Islet of Langerhans (tissue), 1 donor: ENCODE measurements at regions not wholly inside any gene's neighbourhood (a gene's known extent, or its start where the extent isn't known, plus 50 kb on each side); places are given as distances from the start of the nearest gene placed in this dataset.
"Not testable (repeated sequence)": the region's sequence is repeated elsewhere in the genome, so short reads cannot be mapped to it uniquely, and the experiment has no call there.

ENCODE experiments used
- FAIRE-seq: peaks from one replicate; lab custom pipeline; 2011; peaks lifted over from hg19 to GRCh38; lab: Jason Lieb, UNC

DNA sequence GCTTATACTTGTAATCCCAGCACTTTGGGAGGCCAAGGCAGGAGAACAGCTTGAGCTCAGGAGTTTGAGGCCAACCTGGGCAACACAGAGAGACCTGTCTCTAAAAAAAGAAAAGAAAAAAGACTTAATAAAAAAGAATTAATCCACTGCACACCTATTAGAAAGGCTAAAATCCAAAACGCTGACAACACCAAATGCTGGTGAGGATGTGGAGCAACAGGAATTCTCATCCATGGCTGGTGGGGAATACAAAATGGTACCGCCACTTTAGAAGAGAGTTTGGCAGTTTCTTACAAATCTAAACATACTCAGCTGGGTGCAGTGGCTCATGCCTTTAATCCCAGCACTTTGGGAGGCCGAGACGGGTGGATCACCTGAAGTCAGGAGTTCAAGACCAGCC, 110.0 kb upstream of the NDUFV2 start:
- not testable (repeated sequence) for FAIRE-seq

DNA sequence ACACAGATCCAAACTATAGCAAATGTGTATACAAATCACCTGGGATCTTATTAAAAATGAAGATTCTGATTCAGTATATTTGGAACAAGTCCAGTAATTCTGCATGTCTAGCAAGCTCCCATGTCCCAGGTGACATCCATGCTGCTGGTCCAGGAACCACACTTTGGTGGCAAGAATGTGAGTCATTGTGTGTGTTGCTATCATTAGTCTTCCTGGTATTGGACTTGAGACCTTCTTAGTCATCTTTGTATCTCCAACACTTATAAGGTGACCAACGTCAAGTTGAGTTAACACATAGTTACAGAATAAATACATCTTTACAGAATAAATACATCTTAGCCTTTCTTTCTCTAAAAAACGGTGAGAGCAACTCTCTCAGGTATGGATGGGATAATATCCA, 107.9 kb upstream of the NDUFV2 start:
- FAIRE-seq = no peak

DNA sequence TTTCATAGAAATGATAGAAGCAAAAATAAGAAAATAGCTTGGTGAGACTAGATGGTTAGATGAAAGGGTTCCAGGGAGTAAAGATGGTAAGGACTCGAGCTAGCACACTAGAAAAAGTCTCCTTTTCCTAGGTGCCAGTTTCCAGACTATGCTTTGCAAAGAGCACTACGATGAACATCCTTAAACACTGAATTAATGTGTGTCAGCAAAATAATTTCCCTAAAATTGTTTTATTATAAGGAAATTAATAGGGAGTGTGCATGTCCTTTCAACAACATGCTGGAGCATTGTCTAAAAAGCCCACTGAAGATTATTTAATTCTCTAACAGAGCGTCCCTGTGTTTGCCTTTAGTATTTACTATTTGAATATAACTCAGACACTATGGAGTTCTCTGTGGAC, 107.4 kb upstream of the NDUFV2 start:
- FAIRE-seq = no peak

DNA sequence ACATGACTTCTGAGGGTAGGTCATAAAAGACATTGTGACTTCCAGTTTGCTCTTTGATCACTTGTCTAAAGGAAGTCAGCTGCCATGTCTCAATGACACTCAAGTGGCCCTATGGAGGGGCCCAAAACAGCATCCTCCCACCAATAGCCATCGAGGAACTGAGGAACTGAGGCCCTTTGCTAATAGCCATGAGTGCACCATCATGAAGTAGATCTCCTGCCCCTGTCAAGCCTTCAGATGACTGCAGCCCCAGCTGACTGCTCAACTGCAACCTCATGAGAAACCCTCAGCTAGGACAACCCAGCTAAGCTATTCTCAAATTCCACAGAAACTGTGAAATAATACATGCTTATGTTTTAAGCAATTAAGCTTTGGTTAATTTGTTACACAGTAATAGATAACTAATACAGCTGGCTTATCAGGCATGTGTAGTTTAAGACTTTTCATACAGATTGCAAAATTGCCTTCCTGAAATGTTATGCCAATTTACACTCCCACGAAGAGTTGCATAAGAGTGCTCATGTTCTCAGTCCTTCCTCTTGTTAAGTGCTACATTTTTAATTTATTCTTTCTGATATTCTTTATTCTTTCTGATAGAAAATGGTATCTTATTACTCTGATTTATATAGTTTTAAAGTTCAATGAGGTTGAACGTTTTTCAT, 105.6 kb upstream of the NDUFV2 start:
- no peak for FAIRE-seq

DNA sequence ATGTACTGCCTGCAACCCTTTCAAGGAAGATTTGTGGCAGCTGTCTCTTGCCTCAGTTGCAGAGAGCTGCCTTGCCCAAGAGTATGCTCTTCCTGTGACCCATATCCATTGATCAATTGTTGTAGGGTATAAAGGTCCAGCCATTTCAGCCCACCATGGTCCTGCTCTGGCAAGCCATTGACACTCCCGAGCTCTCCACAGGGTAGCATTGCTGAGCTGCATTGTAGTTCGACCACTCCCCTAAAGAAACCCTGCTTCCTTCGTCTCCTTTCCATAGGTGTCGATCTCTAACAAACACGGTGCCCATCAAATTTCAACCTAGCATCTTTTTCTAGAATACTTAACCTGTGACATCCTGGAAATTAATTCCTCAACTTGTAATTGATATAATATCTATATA, 104.9 kb upstream of the NDUFV2 start:
- FAIRE-seq = no peak

DNA sequence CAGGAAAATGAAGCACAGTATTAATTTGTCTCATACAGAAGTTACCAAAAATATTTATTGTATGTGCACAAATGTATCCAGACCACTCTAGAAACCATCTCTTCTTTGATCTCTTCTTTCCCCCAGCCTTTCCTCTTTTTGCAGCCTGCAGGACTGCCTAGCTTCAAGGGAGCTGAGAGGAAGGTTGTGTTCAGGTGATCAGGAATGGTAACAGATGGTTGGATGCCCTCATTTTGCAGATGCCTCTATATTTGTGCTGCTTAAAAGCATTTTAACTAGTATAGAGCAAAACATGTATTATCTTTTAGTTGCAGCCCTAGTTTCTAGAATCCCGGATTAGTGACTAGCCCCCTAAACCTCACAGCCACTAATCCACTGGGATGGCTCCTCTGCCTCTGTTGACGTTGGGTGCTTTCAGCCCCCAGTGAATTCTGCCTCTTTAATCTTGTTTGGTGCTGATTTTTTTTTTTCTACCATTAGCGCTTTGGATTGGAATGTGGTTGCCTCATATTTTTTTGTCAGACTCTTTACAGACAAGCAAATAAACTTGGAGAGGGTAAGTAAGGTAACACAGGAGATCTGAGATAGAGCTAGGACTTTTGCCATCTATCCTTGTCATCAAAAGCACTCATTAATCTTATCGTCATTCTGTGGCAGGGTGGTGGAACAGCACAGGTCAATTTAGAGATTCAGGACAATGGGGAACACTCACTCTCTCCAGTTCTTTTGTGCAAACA, 103.8 kb upstream of the NDUFV2 start:
- no peak for FAIRE-seq

DNA sequence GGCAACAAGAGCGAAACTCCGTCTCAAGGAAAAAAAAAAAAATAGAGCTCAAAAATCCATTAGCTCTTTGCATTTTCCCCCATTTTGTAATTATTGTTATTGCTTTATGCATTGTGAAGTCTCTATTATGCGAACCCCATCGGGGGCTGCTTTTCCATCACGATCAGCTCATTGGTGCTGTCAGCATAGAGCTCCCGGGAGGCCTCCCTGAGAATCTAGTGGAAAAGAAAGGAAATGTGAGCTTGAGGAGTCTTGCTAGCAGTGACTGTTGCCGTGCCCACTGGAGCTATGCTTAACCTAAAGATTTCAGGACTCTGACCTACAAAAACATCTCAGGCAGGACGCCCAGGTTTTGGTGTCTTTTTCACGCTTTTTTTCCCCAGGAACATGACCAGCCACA, 102.6 kb upstream of the NDUFV2 start:
- FAIRE-seq = no peak

DNA sequence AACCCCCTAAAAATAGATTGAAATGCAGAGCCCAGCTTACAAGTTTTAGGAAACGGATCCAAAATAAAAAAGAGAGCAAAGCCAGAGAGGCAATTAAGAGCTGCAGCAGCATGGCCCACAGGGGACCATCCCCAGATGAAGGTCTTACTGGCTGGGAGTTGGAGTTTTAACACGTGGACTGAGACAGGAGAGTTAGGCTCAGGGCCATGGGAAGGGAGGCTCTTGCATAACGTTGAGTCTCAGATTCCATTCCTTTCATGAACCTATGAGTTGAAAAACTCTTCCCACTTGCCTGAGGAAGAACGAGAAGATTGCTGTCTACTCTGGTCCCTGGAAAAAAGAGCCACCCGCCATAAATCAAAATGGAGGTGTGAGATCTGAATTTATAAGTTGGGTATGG, 101.8 kb upstream of the NDUFV2 start:
- FAIRE-seq = no peak

DNA sequence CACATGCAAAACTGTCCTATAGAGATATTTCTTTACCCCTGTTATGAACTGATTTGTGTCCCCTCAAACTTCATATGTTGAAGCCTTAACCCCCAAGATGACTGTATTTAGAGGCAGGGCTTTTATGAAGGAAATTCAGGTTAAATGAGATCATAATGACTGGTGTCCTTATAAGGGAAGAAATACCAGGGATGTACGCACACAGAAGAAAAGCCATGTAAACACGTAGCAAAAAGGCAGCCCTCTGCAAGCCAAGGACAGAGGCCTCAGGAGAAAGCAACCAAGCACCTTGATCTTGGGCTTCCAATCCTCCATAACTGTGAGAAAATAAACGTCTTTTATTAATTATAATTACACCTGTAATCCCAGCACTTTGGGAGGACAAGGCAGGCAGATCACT, 101.3 kb upstream of the NDUFV2 start:
- FAIRE-seq = no peak

DNA sequence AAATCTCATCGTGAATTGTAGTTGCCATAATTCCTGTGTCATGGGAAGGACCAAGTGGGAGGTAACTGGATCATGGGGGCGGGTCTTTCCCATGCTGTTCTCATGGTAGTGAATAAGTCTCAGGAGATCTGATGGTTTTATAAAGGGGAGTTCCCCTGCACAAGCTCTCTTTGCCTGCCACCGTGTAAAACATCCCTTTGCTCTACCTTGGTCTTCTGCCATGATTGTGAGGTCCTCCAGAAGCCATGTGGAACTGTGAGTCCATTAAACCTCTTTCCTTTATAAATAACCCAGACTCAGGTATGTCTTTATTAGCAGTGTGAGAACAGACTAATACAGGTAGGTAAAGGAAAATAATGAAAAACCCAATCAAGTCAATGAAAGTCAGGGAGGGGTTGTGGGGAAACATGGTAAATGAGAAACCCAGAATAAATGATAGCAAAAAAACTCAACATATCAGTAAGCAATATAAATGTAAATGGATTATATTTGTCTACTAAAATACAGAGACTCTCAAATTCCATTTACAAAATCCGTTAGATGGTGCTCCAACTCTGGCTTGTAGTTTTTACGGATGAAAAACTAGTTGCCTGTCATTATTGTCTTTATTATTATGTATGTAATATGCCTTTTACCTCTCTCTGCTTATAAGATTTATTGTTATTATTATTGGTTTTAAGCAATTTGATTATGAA, 98.9 kb upstream of the NDUFV2 start:
- no peak for FAIRE-seq

DNA sequence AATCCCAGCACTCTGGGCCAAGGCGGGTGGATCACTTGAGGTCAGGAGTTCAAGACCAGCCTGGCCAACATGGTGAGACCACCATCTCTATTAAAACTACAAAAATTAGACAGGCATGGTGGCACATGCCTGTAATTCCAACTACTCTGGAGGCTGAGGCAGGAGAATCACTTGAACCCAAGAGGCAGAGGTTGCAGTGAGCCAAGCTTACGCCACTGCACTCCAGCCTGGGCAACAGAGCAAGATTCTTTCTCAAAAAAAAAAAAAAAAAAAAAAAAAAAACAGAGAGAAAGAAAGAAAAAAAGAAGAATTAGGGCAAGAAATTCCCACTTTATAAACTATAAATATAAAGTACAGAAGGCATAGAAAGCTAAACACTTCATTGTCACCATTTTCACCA, 98.2 kb upstream of the NDUFV2 start:
- not testable (repeated sequence) for FAIRE-seq

DNA sequence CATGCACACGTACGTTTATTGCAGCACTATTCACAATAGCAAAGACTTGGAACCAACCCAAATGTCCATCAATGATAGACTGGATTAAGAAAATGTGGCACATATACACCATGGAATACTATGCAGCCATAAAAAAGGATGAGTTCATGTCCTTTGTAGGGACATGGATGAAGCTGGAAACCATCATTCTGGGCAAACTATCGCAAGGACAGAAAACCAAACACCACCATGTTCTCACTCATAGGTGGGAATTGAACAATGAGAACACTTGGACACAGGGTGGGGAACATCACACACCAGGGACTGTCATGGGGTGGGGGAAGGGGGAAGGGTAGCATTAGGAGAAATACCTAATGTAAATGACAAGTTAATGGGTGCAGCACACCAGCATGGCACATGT, 94.8 kb upstream of the NDUFV2 start:
- FAIRE-seq = not testable (repeated sequence)

DNA sequence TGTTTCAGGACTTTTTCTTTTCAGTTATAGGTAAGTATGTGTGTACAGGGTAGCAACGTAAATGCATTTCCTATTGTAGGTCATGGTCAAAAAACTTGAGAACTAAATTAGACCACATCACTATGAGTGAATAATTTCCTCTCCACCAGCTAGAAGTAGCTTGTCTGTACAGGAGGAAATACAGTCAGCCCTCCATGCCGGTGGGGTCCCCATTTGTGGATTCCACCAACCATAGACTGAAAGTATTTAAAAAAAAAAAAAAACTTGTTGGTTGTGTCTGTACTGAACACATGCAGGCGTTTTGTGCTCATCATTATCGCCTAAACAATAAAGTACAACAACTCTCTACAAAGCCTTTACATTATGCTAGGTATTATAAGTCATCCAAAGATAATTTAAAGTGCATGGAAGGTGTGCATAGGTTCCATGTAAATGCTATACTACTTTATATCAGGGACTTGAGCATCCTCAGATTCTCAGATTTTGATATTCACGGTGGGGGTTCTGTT, 94.2 kb upstream of the NDUFV2 start:
- FAIRE-seq = no peak

DNA sequence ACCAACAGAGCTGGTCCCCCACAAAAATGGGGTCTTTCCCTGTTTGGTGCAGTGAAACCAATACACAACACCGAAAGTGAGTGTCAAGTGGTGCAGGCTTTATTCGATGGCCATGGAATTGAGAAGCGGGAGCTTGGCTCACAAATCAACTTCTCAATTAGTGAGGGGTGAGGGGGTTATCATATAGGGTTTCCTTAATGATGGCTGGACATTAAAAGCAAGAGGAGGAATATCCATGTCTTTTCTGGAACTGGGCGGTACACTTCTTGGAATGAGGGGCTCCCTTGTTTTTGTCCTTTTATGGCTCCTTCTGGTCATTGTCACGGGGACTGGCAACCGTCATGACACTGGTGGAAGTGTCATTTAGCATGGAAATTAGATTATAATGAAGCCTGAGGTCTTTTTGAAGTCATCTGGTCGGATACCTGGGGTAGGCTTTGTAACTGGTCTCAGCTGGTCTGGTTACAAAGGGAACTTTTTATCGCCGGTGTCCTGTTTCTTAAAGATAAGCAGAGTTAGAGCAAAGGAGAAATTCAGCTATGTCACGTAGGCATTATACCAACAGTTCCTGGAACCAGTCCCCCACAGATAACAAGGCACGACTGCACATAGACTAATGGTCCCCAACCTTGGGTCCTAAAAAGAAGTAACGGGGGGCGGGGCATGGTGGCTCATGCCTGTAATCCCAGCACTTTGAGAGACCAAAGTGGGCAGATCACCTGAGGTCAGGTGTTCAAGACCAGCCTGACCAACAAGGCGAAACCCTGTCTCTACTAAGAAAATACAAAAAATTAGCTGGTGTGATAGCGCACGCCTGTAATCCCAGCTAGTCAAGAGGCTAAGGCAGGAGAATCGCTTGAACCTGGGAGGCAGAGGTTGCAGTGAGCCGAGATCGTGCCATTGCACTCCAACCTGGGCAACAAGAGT, 93.5 kb upstream of the NDUFV2 start:
- FAIRE-seq = no peak

DNA sequence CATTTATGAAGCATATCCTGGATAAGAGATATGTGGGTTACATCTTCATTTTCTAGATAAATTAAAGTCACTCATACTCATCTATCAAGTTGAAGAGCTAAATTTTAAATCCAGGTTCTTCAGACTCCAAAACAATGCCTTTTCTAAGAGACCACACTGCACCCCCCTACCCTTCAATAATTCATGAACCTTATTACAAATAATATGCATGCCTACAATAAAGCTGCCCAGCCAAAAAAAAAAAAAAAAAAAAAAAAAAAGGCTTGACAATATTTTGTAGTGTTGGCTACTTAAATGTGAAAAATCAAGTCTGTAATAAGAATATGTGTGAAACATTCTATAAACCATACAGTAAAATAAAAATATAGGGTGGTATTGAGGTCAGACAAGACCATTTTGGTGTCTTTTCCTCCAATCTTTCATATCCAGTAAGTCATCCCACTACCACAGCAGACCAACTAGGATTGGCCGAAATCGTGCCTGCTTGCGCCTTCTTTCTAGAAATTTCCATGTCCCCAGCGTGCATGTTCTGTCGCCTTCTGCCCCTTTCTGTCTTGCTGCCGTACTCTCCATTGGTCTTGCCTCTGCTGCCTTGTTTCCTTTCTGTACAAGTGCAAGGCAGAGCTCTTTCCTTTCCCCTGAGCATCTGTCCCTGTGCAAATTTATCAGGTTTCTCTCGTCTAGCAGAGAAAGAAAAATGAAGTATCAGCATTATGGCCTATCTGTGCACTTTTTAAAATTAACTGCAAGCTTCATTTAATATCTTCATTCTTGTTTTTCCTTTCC, 92.6 kb upstream of the NDUFV2 start:
- FAIRE-seq = no peak

DNA sequence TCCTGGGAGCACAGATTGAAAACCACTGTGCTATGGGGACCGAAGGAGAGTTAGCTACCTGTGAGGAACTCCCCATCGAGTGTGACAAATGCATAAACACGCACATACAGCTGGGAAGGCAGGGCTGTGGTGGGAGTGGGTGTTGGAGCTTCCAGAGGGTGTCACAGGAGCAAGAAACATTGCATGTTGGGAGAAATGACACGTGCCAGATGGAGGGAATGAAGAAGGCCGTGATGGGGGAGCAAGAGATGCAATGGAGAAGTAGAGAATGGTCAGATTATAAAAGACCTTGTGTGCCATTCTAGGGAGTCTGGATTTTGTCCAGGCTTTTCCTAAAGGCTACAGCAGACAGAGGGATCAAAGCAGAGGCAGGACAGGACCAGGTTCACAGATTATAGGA, 91.1 kb upstream of the NDUFV2 start:
- FAIRE-seq = no peak

DNA sequence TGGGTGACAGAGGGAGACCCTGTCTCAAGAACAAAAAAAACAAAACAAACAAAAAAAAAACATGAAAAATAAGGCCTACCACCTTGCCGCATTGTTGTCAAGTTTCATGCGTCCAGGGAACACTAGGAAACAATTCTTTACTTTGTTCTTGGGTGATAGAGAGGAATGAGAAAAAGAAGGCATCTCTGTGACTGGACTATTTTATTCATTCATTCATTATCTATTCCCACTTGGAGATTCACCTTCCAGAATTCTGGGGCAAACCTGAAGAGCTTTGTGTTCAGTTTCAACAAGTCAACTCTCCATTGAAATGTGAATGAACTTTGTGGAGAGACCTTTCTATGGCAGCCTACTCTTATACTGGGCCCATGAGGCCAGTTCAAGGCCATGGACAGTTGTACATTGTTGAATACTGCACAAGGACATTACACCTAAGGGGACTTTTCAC, 88.5 kb upstream of the NDUFV2 start:
- no peak for FAIRE-seq

DNA sequence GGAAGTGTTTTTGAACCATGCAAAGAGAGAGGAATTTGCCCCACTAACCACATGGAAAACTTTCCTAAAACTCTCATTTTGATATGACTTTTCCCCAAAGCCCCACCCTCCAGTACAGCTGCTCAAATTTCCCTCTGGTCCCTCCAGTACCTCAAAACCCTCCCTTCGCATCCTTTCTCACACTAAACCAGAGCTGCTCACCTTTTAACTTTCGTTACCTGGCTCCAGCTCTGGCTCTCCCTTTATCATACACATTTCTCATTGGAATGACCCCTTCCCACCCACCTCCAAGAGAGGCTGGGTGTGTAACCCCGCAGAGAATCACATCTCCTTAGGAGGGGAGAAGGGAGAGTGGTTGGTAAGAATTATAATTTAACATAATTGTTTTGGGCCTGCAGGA, 86.8 kb upstream of the NDUFV2 start:
- FAIRE-seq = no peak

DNA sequence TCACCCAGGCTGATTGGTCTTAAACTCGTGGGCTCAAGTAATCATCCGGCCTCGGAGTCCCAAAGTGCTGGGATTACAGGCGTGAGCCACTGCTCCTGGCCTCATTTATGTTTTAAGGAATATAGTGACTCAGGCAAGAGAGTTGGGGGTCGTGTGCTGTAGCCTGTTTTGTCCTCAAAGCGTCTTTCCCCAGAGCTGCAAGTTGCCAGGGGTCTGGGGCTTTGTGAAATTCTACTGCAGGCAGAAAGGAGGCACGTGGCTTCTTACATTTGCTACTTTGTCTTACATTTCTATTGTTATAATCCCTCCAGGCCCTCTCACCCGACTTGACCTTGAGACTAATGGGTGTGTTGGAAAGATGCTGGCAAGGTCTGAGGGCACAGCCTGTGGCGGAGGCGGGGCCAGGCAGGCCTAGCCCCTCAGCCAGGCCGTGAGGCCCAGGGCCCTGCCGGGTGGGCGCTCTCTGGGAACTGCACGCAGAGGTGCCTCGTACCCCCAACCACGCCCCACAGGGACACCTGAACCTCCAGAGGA, 85.8 kb upstream of the NDUFV2 start:
- FAIRE-seq = no peak

DNA sequence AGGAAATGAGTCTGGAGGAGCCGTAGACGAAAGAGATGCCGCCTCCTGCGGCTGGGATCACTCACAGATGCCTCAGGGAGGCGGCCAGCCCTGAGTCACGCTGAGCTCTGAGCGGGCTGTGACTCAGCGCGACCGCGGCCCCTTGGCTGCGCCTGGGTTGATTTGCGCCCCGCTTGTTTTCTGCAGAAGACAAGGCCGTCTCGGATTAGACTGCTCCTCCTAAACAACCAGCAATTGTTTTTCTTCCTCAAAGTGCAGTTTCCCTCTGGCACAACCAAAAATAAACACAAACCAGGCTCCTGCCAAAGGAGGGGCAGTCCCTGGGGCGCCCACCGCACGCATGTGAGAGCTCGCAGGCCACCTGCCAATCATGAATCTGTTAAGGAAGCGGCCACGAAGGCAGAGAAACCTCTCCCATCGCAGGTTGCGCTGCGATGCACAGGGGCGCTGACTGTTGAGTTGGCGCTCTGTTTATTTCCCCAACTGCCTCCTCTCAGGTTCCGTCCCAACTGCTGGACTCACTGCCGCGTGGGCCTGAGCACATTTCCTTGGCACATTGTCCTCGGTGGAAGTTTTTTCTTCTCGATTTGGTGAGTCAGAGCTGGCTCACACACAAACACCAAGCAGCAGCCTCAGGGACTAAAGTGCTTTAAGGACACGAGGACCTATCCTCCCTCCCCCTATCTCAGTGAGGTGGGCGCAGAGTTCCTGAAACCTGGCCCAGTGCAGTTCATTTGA, 85.2 kb upstream of the NDUFV2 start:
- no peak for FAIRE-seq

DNA sequence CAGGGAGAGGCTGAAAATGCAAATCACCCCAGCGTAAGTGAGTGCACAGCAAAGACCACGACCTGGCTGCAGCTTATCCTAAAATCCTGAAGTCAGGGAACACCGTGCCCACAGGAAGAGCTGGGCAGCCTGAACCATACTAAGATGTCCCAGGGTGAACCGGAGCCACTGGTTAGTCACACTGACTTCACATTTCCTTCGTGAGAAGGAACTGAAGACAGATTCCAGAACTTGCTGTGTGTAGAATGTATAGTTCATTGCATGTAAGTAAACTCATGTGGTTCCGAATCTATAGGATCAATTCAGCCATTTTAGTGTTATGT, 84.6 kb upstream of the NDUFV2 start:
- FAIRE-seq = no peak
